C4-2B (cell line): ENCODE measurements at regions not wholly inside any gene's neighbourhood (a gene's known extent, or its start where the extent isn't known, plus 50 kb on each side); places are given as distances from the start of the nearest gene placed in this dataset.

Source experiments
- CTCF ChIP-seq: fragments of 450-650 bp; conservative IDR thresholded peaks from 2 replicates; pipeline ENCODE4 v1.5.1; 2017; ENCODE audit warnings: mild to moderate bottlenecking
- ZFX ChIP-seq: fragments of 450-650 bp; IDR thresholded peaks from 2 replicates; pipeline ENCODE4 v1.6.1; 2017

GRCh38 chr2:12326449-12327190, 390.1 kb upstream of the TRIB2 start:
- TF ChIP-seq CTCF (0 out of 2 replicates have a peak, but pooled peaks have one; percentile 7), ZFX (no peak)
